ENCODE measurements at regions not wholly inside any gene's neighbourhood (a gene's known extent, or its start where the extent isn't known, plus 50 kb on each side); places are given as distances from the start of the nearest gene placed in this dataset.

GRCh38 chr1:195594773-195595172, 1013.5 kb downstream of the KCNT2 start:
- DNase-seq (ENCODE audit: low read depth in 1 of 2, low spot score in 1 of 2) (no peak), ATAC-seq (no peak), FAIRE-seq (no peak)
- Histone ChIP-seq H3K4me1 (0 out of 3 replicates have a peak, but pooled peaks cover 8% of the 10 kb centered on the region), H3K9me3 (no peaks in the 10 kb centered on the region), H3K4me3 (no peak overlapping the region), H3K4me2 (no peak overlapping the region), H3K27ac (no peak overlapping the region)
- TF ChIP-seq HOXB5 (CRISPR knock-in tag; IDR thresholded peaks at IDR 0.05) (no peak), JUNB (IDR thresholded peaks at IDR 0.05) (no peak), MAFK (IDR thresholded peaks at IDR 0.05; ENCODE audit: partially characterized antibody) (no peak), CHD4 (IDR thresholded peaks at IDR 0.05; ENCODE audit: borderline replicate concordance) (no peak), POLR2AphosphoS2 (conservative IDR thresholded peaks at IDR 0.05; ENCODE audit: low read length) (no peak), RARB (CRISPR knock-in tag; IDR thresholded peaks at IDR 0.05) (no peak), USF2 (IDR thresholded peaks at IDR 0.05) (no peak), MAZ (IDR thresholded peaks at IDR 0.05; ENCODE audit: borderline replicate concordance, low read depth, low read length) (no peak), ELK1 (IDR thresholded peaks at IDR 0.05; ENCODE audit: low read depth, low read length) (no peak), KDM1A (IDR thresholded peaks at IDR 0.05; ENCODE audit: low read depth) (no peak), NR3C1 (IDR thresholded peaks at IDR 0.05) (no peak), ATOH8 (CRISPR knock-in tag; IDR thresholded peaks at IDR 0.05; ENCODE audit: low read depth) (no peak), HMGXB4 (CRISPR knock-in tag; IDR thresholded peaks at IDR 0.05; ENCODE audit: borderline replicate concordance) (no peak), RNF2 (IDR thresholded peaks at IDR 0.05; ENCODE audit: borderline replicate concordance, low read depth) (no peak), RCOR1 (IDR thresholded peaks at IDR 0.05; ENCODE audit: low read depth, low read length) (no peak), BHLHE40 (IDR thresholded peaks at IDR 0.05; ENCODE audit: low read depth, low read length) (no peak), E2F6 (IDR thresholded peaks at IDR 0.05; ENCODE audit: borderline replicate concordance, low read depth) (no peak), BCL3 (IDR thresholded peaks at IDR 0.05) (no peak), ZFP36 (IDR thresholded peaks at IDR 0.05; ENCODE audit: borderline replicate concordance, partially characterized antibody) (no peak)
- ChIA-PET POLR2A (no interaction called here), CTCF (no interaction called here)
- WGBS (ENCODE audit: missing lambda C conversion rate) = 43% methylated on average over 3 of the region's 3 CpGs

GRCh38 chr1:195594322-195594721, 1013.9 kb downstream of the KCNT2 start:
- ChIA-PET CTCF (interaction anchor here (1.0 kb wide), 1 partner anchor 353 kb away, joined by 3 read pairs; no protein-coding TSS in a partner anchor), POLR2A (no interaction called here)
- WGBS (ENCODE audit: missing lambda C conversion rate) = 56% methylated on average over 2 of the region's 2 CpGs
- Histone ChIP-seq H3K4me1 (0 out of 3 replicates have a peak, but pooled peaks cover 8% of the 10 kb centered on the region), H3K27ac (no peak overlapping the region), H3K4me2 (peak overlapping the region; percentile 26; the same call in 1 of the 3 replicates), H3K4me3 (no peak overlapping the region), H3K9me3 (no peaks in the 10 kb centered on the region)
- no peak for ATAC-seq
- TF ChIP-seq CTCF (IDR thresholded peaks at IDR 0.05) (no peak), RARB (CRISPR knock-in tag; IDR thresholded peaks at IDR 0.05) (no peak), RCOR1 (IDR thresholded peaks at IDR 0.05; ENCODE audit: low read depth, low read length) (no peak), MAFK (IDR thresholded peaks at IDR 0.05; ENCODE audit: partially characterized antibody) (no peak), HEYL (CRISPR knock-in tag; IDR thresholded peaks at IDR 0.05) (no peak), JUNB (IDR thresholded peaks at IDR 0.05) (no peak), NPAS2 (CRISPR knock-in tag; IDR thresholded peaks at IDR 0.05; ENCODE audit: borderline replicate concordance) (no peak), ATOH8 (CRISPR knock-in tag; IDR thresholded peaks at IDR 0.05; ENCODE audit: low read depth) (no peak), KDM5A (IDR thresholded peaks at IDR 0.05) (no peak), CBX8 (IDR thresholded peaks at IDR 0.05) (no peak), RNF2 (IDR thresholded peaks at IDR 0.05; ENCODE audit: borderline replicate concordance, low read depth) (no peak), TFCP2L1 (CRISPR knock-in tag; IDR thresholded peaks at IDR 0.05) (no peak), BHLHE40 (IDR thresholded peaks at IDR 0.05; ENCODE audit: low read depth, low read length) (no peak), ZC3H11A (IDR thresholded peaks at IDR 0.05) (no peak)
- no peak for FAIRE-seq
- no peak for DNase-seq (ENCODE audit: low read depth in 1 of 2, low spot score in 1 of 2)

Data from A549 (cell line).